ENCODE measurements at regions not wholly inside any gene's neighbourhood (a gene's known extent, or its start where the extent isn't known, plus 50 kb on each side); places are given as distances from the start of the nearest gene placed in this dataset.
"Not testable (repeated sequence)": the region's sequence is repeated elsewhere in the genome, so short reads cannot be mapped to it uniquely, and the experiment has no call there.

DNA sequence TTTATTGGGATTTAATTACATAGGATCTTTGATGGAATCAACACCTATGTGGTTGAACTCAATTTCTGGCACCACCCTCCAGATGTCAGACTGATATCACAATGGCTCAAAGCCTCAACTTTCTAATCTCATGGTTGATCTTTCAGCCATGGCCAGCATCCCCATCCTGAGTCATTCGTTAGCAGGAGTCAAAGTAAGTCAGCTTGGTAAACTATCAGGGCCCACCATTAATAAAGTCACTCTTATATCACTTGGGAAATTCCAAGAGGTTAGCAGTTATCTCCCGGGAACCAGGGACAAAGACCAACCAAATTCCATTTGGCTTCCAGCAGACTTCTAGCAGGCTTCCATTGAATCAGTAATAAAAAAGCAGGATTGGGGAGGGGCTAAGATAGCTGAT, 50.7 kb upstream of the TNFSF4 start:
- no peak for DNase-seq

- DNase-seq: no peak
These were observed 51.5 kb upstream of the TNFSF4 start for GRCh38 chr1:173258479-173259264.

- not testable (repeated sequence) for DNase-seq
These were observed 53.2 kb upstream of the TNFSF4 start for GRCh38 chr1:173260329-173260728.

GRCh38 chr1:173266841-173267240, 59.7 kb upstream of the TNFSF4 start:
- no peak for DNase-seq

DNA sequence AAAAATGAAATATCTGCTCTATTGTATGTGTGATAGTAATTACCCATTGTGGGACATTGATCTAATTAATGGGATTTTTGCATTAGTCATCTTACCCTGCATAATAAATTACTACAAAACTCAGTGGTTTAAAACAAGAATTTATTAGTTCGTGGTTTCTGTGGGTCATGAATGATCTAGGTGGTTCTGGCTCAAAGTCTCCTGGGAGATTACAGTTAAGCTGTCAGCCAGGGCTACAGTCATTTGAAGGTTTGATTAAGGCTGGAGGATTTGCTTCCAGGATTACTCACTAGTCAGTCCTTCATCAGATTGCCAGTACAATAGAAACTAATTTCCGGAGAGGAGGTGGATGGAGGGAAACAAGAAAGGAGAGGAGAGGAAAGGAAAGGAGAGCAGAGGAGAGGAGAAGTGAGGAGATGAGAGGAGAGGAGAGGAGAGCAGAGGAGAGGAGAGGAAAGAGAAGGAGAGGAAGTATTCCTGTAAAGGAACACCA, 60.4 kb upstream of the TNFSF4 start:
- no peak for DNase-seq

GRCh38 chr1:173268261-173268660, 61.1 kb upstream of the TNFSF4 start:
- no peak for DNase-seq

DNA sequence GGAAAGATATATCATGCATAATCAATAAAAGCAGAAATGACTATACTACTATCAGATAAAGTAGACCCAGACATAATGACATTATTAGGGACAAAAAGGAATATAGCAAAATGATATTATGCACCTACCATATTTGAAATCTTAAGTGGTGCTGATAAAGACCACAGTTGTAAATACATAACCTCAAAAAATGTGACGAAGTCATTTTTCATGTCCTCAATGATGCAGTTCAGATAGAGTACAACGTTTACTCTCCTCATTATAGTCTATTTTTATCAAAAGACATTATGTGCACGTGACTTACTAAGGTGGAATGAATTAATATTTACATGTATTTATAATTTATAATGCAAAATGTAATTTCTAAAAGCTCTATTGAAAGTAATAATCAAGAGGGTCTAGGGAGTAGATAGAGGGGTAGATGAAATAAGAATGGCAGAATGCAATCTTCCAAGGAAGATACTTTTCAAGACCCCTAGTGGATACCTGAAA, 61.7 kb upstream of the TNFSF4 start:
- no peak for DNase-seq

DNA sequence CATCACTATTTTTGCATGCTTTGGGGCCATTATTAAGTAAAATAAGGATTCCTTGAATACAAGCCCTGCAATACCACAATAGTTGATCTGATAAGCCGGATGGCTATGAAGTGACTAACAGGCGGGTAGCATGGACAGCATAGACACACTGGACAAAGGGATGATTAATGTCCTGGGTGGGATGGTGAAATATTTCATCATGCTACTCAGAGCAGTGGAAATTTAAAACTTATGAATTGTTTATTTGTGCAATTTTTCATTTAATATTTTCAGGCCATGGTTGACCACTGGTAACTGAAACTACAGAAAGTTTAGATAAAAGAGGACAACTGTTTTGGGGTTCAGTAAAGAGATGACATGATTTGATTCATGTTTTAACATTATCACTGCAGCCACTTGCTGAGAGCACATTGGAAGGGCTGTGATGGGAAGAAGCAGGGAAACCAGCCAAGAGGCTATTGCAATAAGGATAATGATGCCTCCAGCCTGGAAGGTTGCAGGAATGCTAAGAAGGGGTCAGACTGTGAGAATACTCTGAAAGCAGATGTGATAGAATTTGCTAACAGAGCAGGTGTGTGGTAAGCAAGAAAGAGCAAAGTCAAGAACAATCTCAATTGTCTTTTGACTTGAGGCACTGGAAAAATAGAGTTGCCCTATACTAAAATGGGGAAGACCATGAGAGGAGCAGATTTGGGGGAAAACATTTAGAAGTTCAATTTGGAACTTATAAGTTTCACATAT, 62.5 kb upstream of the TNFSF4 start:
- no peak for DNase-seq

- no peak for DNase-seq
These were observed 63.1 kb upstream of the TNFSF4 start for GRCh38 chr1:173270243-173270642.

GRCh38 chr1:173271021-173271420, 63.9 kb upstream of the TNFSF4 start:
- not testable (repeated sequence) for DNase-seq

GRCh38 chr1:173275496-173275895, 68.4 kb upstream of the TNFSF4 start:
- no peak for DNase-seq

DNA sequence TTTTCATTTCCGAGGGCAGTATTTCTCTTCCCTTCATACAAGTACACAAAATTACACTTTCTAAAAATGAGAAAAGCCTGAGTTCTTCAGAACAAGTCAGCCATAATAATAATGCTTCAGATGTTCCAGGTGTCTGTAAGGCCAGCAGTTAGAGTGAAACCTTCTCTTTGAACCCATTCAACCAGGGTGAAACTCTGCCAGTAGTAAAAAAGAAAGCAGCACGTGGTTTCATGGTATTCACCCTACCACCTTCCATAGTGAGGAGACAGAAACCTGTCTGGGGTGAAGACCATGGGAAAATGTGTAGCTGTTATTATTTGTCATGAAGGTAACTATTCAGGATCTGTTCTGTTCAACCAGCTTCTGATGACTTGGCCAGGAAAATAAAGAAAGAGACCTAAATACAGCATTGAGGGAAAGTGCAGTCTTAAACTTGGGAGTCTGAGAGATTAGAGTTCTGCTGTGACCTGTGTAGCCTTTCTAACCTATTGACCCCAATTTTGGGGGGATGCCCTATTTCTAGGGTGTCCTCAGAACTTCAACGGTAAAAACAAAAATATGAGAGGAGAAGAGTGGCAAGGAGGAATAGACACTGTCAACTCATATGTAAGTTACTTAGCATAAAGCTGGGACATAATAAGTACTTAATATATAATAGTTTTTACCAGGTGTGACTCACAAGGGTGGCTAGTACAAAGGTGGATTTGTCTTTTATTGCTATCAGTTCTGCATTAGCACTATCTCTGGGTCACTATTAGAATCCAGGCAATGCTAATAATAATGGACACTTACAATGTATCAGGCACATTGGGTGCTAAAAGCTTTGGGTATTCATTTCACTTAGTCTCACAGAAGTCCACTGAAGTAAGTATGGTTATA, 70.0 kb upstream of the TNFSF4 start:
- no peak for DNase-seq

DNA sequence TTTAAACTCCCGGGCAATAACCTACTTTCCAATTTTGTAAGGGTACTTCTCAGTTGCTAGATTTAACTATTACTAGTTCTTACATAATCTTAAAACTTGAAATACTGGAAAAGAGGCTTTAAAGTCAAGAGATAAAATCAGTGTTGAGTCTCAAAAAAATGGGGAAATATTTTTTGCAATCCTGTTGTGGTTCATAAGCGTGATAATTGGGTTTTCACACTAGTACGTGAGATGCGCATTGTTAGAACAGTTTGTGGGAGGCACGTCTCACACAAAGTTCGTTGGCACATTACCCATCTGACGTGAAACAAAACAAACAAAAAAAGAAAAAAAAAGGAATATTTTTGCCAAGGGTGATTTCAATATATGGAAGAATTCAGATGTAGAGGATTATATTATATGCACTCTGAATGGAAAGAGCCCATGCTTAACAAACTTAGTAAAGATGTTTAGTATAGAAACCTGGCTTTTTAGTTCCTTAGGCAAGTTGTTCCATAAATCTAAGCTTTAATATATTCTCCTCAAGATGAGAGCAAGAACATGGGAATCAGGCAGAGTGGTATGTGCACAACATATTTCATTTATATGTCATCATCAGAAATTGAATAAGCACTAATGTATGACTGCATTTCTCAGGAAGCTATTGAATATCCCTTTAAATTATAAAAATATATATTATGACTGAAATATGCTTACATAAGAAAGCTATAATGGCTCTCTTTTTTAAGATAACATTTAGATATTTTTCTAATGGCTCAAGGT, 73.9 kb upstream of the TNFSF4 start:
- DNase-seq: no peak

DNA sequence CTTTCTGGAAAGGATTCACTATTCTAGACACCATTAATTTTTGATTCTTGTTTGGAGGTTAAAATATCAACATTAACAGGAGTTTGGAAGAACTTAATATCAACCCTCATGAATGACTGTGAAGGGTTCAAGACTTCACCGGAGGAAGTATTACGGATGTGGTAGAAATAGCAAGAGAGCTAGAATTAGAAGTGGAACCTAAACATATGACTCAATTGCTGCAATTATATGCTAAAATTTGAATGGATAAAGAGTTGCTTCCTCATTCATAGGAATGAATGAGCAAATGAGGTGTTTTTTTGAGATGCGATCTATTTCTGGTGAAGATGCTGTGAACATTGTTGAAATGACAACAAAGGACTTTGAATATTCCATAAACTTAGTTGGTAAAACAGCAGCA, 77.9 kb upstream of the TNFSF4 start:
- DNase-seq: no peak

- DNase-seq: no peak
These were observed 80.7 kb upstream of the TNFSF4 start for GRCh38 chr1:173287785-173288184.

DNA sequence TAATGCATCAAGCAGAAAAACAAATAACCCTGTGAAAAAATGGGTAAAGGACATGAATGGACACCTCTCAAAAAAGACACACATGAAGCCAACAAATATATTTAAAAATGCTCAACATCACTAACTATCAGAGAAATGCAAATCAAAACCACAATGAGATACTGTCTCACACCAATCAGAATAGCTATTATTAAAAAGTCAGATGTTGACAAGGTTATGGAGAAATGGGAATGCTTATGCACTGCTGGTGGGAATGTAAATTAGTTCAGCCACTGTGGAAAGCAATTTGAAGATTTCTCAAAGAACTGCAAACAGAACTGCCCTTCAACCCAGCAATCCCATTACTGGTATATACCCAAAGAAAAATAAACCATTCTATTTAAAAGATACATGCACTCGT, 86.6 kb upstream of the TNFSF4 start:
- no peak for DNase-seq

GRCh38 chr1:173294843-173295242, 87.7 kb upstream of the TNFSF4 start:
- DNase-seq: no peak

- DNase-seq: no peak
These were observed 88.3 kb upstream of the TNFSF4 start for GRCh38 chr1:173295391-173295790.

- no peak for DNase-seq
These were observed 88.9 kb upstream of the TNFSF4 start for GRCh38 chr1:173295995-173296394.

- no peak for DNase-seq
These were observed 90.8 kb upstream of the TNFSF4 start for GRCh38 chr1:173297798-173298391.

Measured in activated naive CD4-positive, alpha-beta T cell (primary cell).